AG10803 (cell line): ENCODE measurements at regions not wholly inside any gene's neighbourhood (a gene's known extent, or its start where the extent isn't known, plus 50 kb on each side); places are given as distances from the start of the nearest gene placed in this dataset.

Experiments used
- DNase-seq: peaks from one replicate; pipeline ENCODE4 v3.0.0; 2010; ENCODE audit warnings: low read depth
- H3K4me3 ChIP-seq: 2 replicates; pipeline ENCODE4 v1.5.1; 2011; ENCODE audit warnings: mild to moderate bottlenecking, low read length, control low read depth
- TF ChIP-seq, protein P1 (sequence below): conservative IDR thresholded peaks from 2 replicates; pipeline ENCODE4 v1.5.1; 2011; ENCODE audit warnings: mild to moderate bottlenecking, low read length, control low read depth, inconsistent platforms

DNA sequence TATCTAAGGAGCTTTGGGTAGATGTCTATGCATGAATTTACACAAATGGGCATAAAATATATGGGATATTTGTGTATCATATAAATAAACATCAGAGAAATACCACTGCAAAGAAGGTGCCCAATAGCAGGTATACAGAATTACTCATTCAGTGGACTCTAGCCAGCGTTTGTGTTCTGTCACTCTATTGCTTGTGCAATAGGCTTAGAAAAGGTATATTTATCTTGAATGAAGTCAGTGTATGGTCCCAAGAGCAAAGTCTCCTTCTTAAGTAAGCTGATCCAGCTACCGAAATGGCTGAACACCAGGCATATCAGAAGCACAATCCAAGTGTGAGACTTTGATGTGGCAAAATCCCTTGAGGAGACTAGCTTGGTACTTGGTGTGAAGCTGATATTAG, 1058.4 kb downstream of the SORCS1 start:
- TF ChIP-seq, protein P1, sequence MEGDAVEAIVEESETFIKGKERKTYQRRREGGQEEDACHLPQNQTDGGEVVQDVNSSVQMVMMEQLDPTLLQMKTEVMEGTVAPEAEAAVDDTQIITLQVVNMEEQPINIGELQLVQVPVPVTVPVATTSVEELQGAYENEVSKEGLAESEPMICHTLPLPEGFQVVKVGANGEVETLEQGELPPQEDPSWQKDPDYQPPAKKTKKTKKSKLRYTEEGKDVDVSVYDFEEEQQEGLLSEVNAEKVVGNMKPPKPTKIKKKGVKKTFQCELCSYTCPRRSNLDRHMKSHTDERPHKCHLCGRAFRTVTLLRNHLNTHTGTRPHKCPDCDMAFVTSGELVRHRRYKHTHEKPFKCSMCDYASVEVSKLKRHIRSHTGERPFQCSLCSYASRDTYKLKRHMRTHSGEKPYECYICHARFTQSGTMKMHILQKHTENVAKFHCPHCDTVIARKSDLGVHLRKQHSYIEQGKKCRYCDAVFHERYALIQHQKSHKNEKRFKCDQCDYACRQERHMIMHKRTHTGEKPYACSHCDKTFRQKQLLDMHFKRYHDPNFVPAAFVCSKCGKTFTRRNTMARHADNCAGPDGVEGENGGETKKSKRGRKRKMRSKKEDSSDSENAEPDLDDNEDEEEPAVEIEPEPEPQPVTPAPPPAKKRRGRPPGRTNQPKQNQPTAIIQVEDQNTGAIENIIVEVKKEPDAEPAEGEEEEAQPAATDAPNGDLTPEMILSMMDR = no peak
- no peak for DNase-seq
- H3K4me3 ChIP-seq = no peak overlapping the region

- H3K4me3 ChIP-seq = no peak overlapping the region
- no peak for DNase-seq
- TF ChIP-seq, protein P1 = no peak
Observed at GRCh38 chr10:106089855-106090254, 1074.7 kb downstream of the SORCS1 start.

- DNase-seq = no peak
- H3K4me3 ChIP-seq = no peak overlapping the region
- TF ChIP-seq, protein P1 = no peak
Observed at GRCh38 chr10:106086391-106086790, 1078.1 kb downstream of the SORCS1 start.

DNA sequence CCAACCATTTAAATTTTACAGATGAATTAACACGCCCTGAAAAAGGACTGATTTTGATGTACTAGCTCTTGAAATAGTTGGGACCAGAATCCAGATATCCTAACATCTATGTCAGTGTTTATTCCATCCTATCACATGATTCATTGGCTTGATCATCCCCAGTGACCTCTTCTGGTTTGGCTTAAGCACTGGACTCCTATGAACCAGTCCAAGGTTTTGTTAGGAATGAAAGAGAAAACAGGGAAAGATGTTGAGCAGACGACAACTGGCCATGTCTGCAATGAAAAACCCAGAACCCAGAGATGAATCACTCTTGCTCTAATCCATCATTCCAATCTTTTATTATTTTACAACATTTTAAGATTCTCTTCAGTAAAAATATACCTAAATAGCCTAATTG, 1080.9 kb downstream of the SORCS1 start:
- no peak overlapping the region for H3K4me3 ChIP-seq
- TF ChIP-seq, protein P1 = no peak
- DNase-seq = no peak

DNA sequence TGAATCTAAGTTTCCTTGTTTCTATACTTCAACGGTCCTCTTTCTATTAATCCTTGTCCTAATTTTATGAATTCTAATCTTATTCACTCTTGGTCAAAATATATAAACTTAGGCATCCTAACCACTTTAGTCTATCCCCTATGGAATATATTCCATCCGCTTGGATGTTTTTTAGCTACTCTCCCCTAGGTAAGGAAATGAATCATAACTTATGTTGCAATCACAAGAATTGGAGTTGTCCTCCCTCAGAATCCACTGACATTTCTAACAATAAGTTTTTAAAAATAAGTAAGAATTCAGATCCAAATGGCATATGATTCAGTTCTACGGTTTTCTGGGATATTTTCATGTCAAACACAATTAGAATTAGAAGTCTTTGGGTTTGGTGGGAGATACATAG, 1081.6 kb downstream of the SORCS1 start:
- TF ChIP-seq, protein P1 = no peak
- no peak for DNase-seq
- no peak overlapping the region for H3K4me3 ChIP-seq

GRCh38 chr10:106078895-106079576, 1085.5 kb downstream of the SORCS1 start:
- peak; percentile 33 for DNase-seq
- TF ChIP-seq, protein P1 = no peak
- H3K4me3 ChIP-seq = no peak overlapping the region

GRCh38 chr10:106076496-106076895, 1088.0 kb downstream of the SORCS1 start:
- H3K4me3 ChIP-seq = no peak overlapping the region
- no peak for DNase-seq
- TF ChIP-seq, protein P1 = no peak
